ENCODE measurements at regions not wholly inside any gene's neighbourhood (a gene's known extent, or its start where the extent isn't known, plus 50 kb on each side); places are given as distances from the start of the nearest gene placed in this dataset.

GRCh38 chr12:92619026-92619425, 83.8 kb upstream of the PLEKHG7 start:
- TF ChIP-seq SUZ12 (IDR thresholded peaks at IDR 0.05; ENCODE audit: extremely low read depth, insufficient read depth, insufficient read length) (no peak), YY1 (IDR thresholded peaks at IDR 0.05; ENCODE audit: insufficient read depth, insufficient read length) (no peak)
